Loucy (cell line): ENCODE measurements at regions not wholly inside any gene's neighbourhood (a gene's known extent, or its start where the extent isn't known, plus 50 kb on each side); places are given as distances from the start of the nearest gene placed in this dataset.

ENCODE experiments used
- H2AFZ ChIP-seq: fragments of 200-600 bp; sonication (generic); 2 replicates; pipeline ENCODE4 v1.6.0; 2016; ENCODE audit warnings: antibody characterized with exemption, mild to moderate bottlenecking, low read length, moderate library complexity
- H3F3A ChIP-seq: fragments of 200-600 bp; 2 replicates; pipeline ENCODE4 v1.6.0; 2016; ENCODE audit warnings: antibody characterized with exemption, low read depth, mild to moderate bottlenecking
- H3K27me3 ChIP-seq: fragments of 200-600 bp; sonication (generic); 2 replicates; pipeline ENCODE4 v1.6.1; 2014; ENCODE audit warnings: low read length, mild to moderate bottlenecking; ENCODE audit not compliant: insufficient read depth, poor library complexity, severe bottlenecking
- H3K36me3 ChIP-seq: fragments of 200-600 bp; sonication (generic); 2 replicates; pipeline ENCODE4 v1.6.1; 2016; ENCODE audit warnings: low read length; ENCODE audit not compliant: insufficient read depth
- H3K4me1 ChIP-seq: fragments of 200-600 bp; sonication (generic); 2 replicates; pipeline ENCODE4 v1.5.1; 2014; ENCODE audit warnings: low read length, mild to moderate bottlenecking; ENCODE audit not compliant: insufficient read depth, poor library complexity, severe bottlenecking
- H3K4me2 ChIP-seq: fragments of 200-600 bp; sonication (generic); 2 replicates; pipeline ENCODE4 v1.6.0; 2014; ENCODE audit warnings: antibody characterized with exemption, low read length, low read depth, mild to moderate bottlenecking; ENCODE audit not compliant: poor library complexity, severe bottlenecking
- H3K4me3 ChIP-seq: fragments of 200-600 bp; sonication (generic); 2 replicates; pipeline ENCODE4 v1.5.1; 2014; ENCODE audit warnings: low read length, mild to moderate bottlenecking, mixed read lengths; ENCODE audit not compliant: poor library complexity, severe bottlenecking
- H3K79me2 ChIP-seq: fragments of 200-600 bp; sonication (generic); 2 replicates; pipeline ENCODE4 v1.6.1; 2014; ENCODE audit warnings: low read length; ENCODE audit not compliant: insufficient read depth
- H3K9ac ChIP-seq: fragments of 200-600 bp; sonication (generic); 2 replicates; pipeline ENCODE4 v1.6.0; 2014; ENCODE audit warnings: mild to moderate bottlenecking, low read depth, low read length, moderate library complexity; ENCODE audit not compliant: poor library complexity, severe bottlenecking
- H3K9me2 ChIP-seq: fragments of 200-600 bp; sonication (generic); replicated peaks from 2 replicates; pipeline ENCODE4 v1.6.1; 2016; ENCODE audit warnings: low read depth, low read length, mixed read lengths
- H3K9me3 ChIP-seq: fragments of 200-600 bp; sonication (generic); 2 replicates; pipeline ENCODE4 v1.6.1; 2014; ENCODE audit warnings: mild to moderate bottlenecking, antibody characterized with exemption, low read length, low read depth; ENCODE audit not compliant: insufficient read depth
- H4K20me1 ChIP-seq: fragments of 200-600 bp; sonication (generic); 2 replicates; pipeline ENCODE4 v1.6.0; 2014; ENCODE audit warnings: antibody characterized with exemption, low read length, mild to moderate bottlenecking; ENCODE audit not compliant: insufficient read depth, poor library complexity, severe bottlenecking
- CTCF ChIP-seq: fragments of 200-600 bp; sonication (generic); conservative IDR thresholded peaks from 2 replicates; pipeline ENCODE4 v1.5.1; 2014; ENCODE audit warnings: mild to moderate bottlenecking, antibody characterized with exemption, low read length
- EZH2phosphoT487 ChIP-seq: fragments of 200-600 bp; IDR thresholded peaks from 2 replicates; pipeline ENCODE4 v1.6.1; 2018; ENCODE audit warnings: antibody characterized with exemption, mild to moderate bottlenecking, moderate library complexity, borderline replicate concordance

DNA sequence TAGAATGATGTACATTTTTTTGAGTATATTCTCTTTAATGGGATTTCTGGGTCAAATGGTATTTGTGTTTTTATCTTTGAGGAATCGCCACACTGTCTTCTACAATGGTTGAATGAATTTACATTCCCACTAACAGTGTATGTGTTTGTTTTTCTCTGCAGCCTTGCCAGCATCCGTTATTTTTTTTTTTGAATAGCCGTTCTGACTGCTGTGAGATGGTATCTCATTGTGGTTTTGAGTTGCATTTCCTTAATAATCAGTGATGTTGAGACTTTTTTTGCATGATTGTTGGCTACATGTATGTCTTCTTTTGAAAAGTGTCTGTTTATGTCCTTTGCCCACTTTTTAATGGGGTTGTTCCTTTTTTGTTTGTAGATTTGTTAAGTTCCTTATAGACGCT lies 172.7 kb upstream of the CDH8 start:
- no peak overlapping the region for H3K4me3 ChIP-seq

GRCh38 chr16:62205459-62205858 lies 169.2 kb upstream of the CDH8 start:
- Histone ChIP-seq H3K79me2 (no peaks in the 10 kb centered on the region), H3K4me1 (no peaks in the 10 kb centered on the region), H3K36me3 (no peaks in the 10 kb centered on the region), H3K27me3 (no peaks in the 10 kb centered on the region), H4K20me1 (no peaks in the 10 kb centered on the region), H3K4me3 (no peak overlapping the region), H3F3A (no peaks in the 10 kb centered on the region), H3K4me2 (no peak overlapping the region), H3K9ac (no peak overlapping the region), H3K9me3 (no peaks in the 10 kb centered on the region), H3K9me2 (no peaks in the 10 kb centered on the region), H2AFZ (no peak overlapping the region)
- no peak for TF ChIP-seq EZH2phosphoT487
- TF ChIP-seq CTCF: no peak

More for the DNA sequence above, 172.7 kb upstream of the CDH8 start:
- Histone ChIP-seq H3K4me1 (no peaks in the 10 kb centered on the region), H2AFZ (no peak overlapping the region), H3K36me3 (no peaks in the 10 kb centered on the region), H3K79me2 (no peaks in the 10 kb centered on the region), H3K4me2 (no peak overlapping the region), H3F3A (no peaks in the 10 kb centered on the region), H3K9me2 (no peaks in the 10 kb centered on the region), H3K9ac (no peak overlapping the region), H3K27me3 (no peaks in the 10 kb centered on the region), H4K20me1 (no peaks in the 10 kb centered on the region), H3K9me3 (no peaks in the 10 kb centered on the region)
- TF ChIP-seq CTCF (no peak), EZH2phosphoT487 (no peak)

GRCh38 chr16:62201911-62202310 lies 165.7 kb upstream of the CDH8 start:
- Histone ChIP-seq H2AFZ (no peak overlapping the region), H3K36me3 (no peaks in the 10 kb centered on the region), H3K9me3 (no peaks in the 10 kb centered on the region), H4K20me1 (no peaks in the 10 kb centered on the region), H3F3A (no peaks in the 10 kb centered on the region), H3K4me3 (no peak overlapping the region), H3K79me2 (no peaks in the 10 kb centered on the region), H3K4me2 (no peak overlapping the region), H3K27me3 (no peaks in the 10 kb centered on the region), H3K9me2 (no peaks in the 10 kb centered on the region), H3K4me1 (no peaks in the 10 kb centered on the region), H3K9ac (no peak overlapping the region)
- TF ChIP-seq CTCF (no peak), EZH2phosphoT487 (no peak)
